ENCODE measurements at regions not wholly inside any gene's neighbourhood (a gene's known extent, or its start where the extent isn't known, plus 50 kb on each side); places are given as distances from the start of the nearest gene placed in this dataset.

DNA sequence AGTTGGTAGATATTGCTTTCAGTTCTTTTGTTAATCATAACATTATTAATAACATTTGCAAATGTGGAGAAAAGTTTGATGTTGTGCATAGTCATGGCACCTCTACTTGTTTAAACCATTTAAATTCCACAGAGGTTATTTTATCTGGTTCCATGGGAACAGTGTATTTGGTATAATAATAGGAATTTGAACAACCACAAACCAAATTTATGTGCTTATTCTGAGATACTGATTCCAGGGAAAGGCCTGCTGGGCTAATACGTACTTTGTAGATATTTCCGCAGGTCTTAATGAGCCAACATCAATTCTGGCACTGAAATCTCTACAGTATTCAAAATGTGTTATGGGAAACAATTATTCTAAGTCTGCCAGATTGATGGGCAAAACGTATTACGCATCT is 319.0 kb downstream of the DKK2 start:
- TF ChIP-seq, protein P1, sequence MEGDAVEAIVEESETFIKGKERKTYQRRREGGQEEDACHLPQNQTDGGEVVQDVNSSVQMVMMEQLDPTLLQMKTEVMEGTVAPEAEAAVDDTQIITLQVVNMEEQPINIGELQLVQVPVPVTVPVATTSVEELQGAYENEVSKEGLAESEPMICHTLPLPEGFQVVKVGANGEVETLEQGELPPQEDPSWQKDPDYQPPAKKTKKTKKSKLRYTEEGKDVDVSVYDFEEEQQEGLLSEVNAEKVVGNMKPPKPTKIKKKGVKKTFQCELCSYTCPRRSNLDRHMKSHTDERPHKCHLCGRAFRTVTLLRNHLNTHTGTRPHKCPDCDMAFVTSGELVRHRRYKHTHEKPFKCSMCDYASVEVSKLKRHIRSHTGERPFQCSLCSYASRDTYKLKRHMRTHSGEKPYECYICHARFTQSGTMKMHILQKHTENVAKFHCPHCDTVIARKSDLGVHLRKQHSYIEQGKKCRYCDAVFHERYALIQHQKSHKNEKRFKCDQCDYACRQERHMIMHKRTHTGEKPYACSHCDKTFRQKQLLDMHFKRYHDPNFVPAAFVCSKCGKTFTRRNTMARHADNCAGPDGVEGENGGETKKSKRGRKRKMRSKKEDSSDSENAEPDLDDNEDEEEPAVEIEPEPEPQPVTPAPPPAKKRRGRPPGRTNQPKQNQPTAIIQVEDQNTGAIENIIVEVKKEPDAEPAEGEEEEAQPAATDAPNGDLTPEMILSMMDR (IDR thresholded peaks at IDR 0.05) = no peak
- TF ChIP-seq POLR2A (IDR thresholded peaks at IDR 0.05) (no peak), POLR2AphosphoS5 (IDR thresholded peaks at IDR 0.05) (no peak), EP300 (IDR thresholded peaks at IDR 0.05) (no peak)

All from sigmoid colon (tissue), 4 donors.